ENCODE measurements at regions not wholly inside any gene's neighbourhood (a gene's known extent, or its start where the extent isn't known, plus 50 kb on each side); places are given as distances from the start of the nearest gene placed in this dataset.

DNA sequence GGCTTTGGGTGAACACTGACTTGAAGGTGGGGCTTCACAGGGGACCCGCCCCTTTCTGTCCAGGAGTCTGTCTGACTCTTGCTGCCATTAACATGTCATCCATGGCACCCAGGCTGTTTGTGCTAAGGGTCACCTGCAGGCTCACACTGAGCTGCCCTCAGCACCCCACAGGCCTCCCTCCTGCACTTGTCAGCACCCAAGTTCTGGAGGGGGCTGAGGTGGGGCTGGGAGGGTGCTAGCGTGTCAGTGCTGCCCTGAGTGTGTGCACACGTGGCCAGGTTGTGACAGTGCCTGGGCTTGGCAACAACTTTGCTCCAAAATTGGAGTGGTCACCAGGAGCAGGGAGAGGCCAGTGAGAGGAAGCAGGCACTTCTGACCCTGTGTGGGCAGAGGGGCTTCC lies 963.2 kb downstream of the TRHDE start:
- TF ChIP-seq CTCF (IDR thresholded peaks at IDR 0.05): no peak
- TF ChIP-seq POLR2A (IDR thresholded peaks at IDR 0.05): no peak

Measured in testis (tissue), 2 donors.